NCI-H1436 (cell line): ENCODE measurements at regions not wholly inside any gene's neighbourhood (a gene's known extent, or its start where the extent isn't known, plus 50 kb on each side); places are given as distances from the start of the nearest gene placed in this dataset.

Source experiments
- DNase-seq: peaks from one replicate; lab custom pipeline; 2025; lab: John Stamatoyannopoulos, UW

GRCh38 chr4:145346081-145346480 lies 135.6 kb upstream of the SMAD1 start:
- DNase-seq, result no peak

DNA sequence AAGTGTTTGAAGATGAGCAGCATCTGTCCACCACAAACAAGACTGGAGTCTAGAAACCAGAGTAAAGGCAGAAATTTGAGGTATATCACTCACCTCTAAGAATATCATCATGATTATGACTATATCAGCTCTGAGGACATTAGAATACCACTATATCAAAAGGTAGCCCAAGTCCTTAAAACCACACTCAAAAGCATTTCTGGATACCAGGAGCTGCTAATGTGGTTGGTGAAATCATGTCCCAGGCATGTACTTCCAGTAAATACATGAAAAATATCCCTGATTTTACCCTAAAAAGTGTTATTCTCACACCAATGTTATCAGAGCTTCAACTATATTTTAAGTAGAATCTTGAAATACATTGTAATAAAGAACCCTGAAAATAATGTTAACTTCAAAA lies 136.3 kb upstream of the SMAD1 start:
- no peak for DNase-seq

GRCh38 chr4:145341381-145341780 lies 140.3 kb upstream of the SMAD1 start:
- no peak for DNase-seq

DNA sequence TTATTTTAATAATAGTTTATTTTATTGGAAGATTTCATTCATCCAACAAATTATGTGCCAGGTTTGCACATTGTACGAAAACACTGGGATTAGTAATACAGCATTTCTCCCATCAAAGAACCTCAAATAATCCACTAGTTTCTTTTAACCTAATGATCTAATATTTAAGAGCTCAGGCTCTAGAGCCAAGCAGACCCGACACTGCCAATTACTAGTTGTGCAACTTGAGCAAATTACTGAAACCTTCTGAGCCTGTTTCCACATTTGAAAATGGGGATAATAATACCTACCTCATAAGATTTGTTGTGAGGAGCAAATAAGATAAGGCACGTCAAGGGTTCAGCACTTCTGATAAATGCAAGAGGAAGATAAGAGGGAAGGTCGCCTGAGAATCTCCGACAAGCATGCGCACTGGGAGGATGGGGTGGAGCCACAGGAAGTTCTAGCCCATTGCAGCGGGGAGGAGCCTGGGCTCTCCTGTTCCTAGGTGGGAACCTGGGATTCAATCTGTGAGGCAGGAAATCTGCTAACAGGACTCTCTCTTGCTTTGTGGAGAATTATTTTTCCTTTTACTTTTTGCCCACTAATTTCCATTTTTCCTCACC lies 141.5 kb upstream of the SMAD1 start:
- no peak for DNase-seq

DNA sequence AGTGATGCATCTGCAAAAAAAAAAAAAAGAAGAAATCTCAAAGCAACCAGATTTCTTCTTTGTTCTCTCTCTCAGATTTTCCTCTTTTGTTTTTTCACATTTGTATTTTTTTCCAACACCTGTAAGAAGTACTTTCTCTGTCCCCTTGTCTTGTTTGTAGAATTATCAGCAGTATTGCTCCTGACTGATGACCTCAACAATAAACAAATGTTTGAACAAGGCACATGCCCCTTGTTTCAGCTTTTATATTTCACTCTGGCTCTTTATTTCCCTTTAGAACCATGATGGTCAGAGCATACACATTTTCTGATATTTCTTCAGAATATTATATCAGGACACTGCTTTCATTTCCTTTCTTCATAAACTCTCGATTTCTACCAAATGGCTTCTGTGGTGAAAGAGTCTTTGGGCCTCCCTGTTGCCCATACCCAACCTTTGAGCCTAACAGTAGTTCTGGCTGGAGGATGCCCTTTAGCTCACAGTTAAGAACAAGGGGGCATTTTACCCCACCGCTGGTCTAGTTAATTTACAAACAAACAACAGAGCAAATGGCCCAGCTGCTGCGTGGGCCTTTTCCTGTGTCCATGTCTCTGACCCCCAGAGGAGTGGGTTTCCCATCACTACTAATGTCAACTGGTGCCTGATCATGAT lies 142.5 kb upstream of the SMAD1 start:
- no peak for DNase-seq

- no peak for DNase-seq
Measured at GRCh38 chr4:145338568-145338967, 143.1 kb upstream of the SMAD1 start.

DNA sequence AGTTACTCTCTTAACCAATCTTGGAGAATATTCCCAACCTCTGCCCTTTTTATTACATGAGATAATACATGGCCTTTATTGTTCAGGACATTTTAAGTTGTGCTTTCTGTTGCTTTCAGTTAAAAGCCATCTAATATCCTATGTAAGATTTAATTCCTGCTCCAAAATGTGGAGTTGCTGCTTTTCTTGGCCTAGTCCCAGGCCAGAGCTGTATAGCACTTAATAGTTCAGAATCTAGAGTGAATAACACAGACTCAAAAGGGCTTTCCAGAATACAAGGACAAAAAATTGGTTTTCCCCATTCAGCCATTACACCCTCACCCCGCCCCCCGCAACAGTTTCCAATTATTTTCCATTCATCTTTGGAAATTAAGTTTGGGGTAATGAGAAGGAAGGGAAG lies 144.3 kb upstream of the SMAD1 start:
- no peak for DNase-seq

- no peak for DNase-seq
Measured at GRCh38 chr4:145333786-145334185, 147.9 kb upstream of the SMAD1 start.

- no peak for DNase-seq
Measured at GRCh38 chr4:145326491-145326890, 146.1 kb upstream of the OTUD4 start.

DNA sequence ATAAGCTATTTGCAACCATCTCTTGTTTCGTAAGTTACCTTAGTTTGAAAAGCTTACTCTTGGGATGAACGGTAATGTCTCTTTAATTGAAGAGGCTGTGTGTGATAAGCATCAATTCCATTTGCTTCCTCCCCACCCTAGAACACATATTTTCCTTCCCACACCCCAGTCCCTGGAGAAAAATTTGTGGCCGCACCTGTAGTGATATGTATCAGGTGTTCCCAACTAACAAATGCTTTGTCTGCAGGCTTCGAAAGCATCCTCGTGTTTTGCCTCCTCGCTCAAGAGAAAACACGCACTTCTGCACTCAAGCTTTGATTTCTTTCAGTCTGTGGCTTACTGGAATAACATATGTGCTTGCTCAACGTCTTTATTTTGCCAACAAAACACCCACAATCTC lies 143.8 kb upstream of the OTUD4 start:
- DNase-seq, result no peak

GRCh38 chr4:145320294-145320693 lies 139.9 kb upstream of the OTUD4 start:
- DNase-seq, result no peak

- DNase-seq, result no peak
Measured at GRCh38 chr4:145319751-145320150, 139.4 kb upstream of the OTUD4 start.

DNA sequence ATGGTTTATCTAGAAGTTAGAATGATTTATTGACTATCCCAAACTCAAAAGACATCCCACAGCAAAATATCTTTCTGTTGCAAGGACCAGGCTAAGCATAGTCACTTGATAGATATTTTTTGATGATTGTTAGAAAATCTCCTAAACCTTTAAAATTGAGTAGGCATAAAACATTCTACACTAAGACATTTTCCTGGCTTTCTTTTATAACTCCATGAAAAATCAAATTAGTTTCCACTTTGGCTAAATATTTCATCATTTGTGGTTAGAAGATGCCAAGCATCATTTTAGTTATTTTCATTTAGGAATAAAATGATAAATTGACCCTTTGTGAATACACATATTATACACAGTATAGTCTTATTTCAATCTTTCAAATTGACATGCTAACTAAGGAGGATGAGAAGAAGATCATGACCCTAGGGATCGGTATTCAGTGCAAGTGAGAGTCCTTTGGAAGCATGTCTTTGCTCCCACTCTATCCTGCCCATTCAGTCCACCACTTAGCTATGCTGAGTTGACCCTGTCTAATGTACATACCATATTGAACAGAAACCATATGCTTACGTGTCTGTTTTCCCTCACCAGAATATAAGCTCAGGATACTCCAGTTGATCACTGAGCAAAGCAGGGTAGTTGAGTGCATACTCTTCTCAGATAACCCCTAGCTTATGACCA lies 136.6 kb upstream of the OTUD4 start:
- DNase-seq, result no peak

GRCh38 chr4:145315811-145316225 lies 135.4 kb upstream of the OTUD4 start:
- no peak for DNase-seq

- no peak for DNase-seq
Measured at GRCh38 chr4:145308598-145308997, 128.2 kb upstream of the OTUD4 start.

- DNase-seq, result no peak
Measured at GRCh38 chr4:145307763-145308430, 127.5 kb upstream of the OTUD4 start.

DNA sequence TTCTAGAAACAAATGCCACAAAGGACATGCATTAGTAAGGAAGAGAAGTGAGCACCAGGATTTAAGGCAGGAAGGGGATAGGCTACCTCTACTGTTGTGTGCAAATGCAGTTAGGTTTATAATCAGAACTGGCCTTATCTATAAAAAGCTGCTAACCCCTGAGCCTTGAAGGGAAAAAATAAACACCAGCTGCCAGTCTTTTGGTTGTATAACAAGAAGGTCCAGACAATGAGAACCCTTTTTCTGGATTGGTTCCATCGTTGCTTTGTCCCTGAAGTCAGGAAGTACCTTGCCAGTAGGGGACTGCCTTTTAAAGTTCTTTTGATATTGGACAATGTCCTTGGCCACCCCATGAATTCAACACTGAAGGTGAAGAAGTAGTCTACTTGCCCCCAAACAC lies 126.7 kb upstream of the OTUD4 start:
- DNase-seq, result no peak

DNA sequence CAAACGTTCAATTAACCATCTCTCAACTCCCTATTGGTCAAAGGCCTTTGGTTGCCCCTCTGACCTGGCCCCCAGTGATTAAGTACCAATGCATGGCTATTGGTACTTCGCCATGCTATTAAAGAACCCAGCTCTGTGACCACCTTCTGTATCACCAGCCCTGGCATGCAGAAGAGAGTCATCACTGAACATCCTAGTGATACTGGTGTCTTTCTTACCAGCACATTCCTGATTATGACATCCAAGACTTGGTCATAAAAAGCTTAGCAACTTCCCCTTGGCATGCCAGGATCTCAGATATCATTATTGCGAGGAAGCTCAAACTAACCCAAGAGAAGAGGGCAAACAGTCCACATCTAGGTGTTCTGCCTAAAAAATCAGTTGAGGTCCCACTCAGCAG lies 122.3 kb upstream of the OTUD4 start:
- no peak for DNase-seq

DNA sequence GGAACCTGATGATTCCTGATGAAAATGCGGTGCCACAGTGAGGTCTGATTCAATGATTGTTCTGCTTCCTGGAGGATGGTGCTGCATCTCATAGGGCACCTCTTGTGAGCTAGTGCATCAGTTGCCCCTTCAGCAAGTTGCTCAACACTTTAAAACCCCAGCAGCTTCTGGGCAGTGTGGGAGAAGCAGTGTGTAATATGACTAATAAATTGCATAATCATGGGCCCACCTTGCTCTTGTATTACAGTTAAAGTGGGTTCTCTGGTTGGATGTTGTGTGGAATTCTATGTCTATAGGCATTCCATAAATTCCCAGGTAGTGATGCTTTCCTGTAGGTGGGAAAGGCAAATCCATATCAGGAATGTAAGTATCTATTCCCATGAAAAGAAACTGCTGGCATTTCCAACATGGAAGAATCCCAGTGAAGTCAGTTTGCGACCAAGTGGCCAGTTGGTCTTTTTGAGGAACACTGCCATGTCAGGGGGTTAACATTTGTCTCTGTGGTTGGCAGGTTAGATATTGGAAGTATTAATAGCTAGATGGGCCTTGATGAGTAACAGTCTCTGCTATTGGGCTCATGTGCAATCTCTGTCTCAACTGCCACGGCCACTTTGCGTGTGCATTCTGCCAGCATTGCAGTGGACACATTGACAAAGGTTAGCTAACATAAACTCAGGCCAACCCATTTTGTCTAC lies 121.1 kb upstream of the OTUD4 start:
- no peak for DNase-seq

- no peak for DNase-seq
Measured at GRCh38 chr4:145299380-145300076, 119.1 kb upstream of the OTUD4 start.

DNA sequence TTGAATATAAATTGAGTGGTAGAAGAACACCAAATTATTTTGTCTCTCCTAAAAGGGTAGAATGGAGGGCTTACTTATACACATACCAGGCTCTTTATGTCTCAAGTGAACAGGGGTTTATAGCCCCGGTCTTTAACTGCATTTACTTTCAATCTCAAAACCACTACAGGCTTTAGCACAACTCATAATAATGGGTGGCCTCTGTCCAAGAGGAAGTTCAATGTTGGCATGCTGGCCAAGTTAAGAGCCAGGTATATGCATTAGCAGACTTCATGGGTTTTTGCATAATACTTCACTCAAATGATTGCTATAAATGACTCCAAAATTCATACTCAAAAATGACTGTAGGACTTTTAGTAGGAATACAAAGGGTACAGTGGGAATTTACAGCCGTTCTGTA lies 118.5 kb upstream of the OTUD4 start:
- DNase-seq, result no peak

GRCh38 chr4:145297556-145297955 lies 117.2 kb upstream of the OTUD4 start:
- no peak for DNase-seq
